Central memory CD4-positive, alpha-beta T cell (primary cell): ENCODE measurements at regions not wholly inside any gene's neighbourhood (a gene's known extent, or its start where the extent isn't known, plus 50 kb on each side); places are given as distances from the start of the nearest gene placed in this dataset.
"Not testable (repeated sequence)": the region's sequence is repeated elsewhere in the genome, so short reads cannot be mapped to it uniquely, and the experiment has no call there.

ENCODE experiments used
- DNase-seq: peaks from one replicate; pipeline ENCODE4 v3.0.0; 2022

DNA sequence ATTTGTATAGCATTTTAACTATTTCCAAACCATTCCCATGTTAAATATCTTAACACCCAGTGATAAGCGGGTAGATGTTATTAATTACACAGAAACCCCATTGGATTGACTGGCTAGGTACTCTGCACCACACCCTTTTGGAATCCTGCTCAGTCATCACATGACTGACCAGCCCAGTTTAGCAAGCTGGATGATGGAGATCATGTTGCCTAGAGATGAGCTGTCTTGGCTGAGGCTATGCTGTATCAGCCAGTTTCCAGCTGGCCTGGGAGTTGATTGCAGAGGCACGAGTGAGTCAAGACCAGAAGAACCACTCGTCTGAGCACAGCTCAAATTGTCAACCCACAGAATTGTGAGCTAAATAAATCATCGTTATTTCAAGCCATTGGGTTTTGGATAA lies 124.6 kb downstream of the ZNF621 start:
- no peak for DNase-seq

DNA sequence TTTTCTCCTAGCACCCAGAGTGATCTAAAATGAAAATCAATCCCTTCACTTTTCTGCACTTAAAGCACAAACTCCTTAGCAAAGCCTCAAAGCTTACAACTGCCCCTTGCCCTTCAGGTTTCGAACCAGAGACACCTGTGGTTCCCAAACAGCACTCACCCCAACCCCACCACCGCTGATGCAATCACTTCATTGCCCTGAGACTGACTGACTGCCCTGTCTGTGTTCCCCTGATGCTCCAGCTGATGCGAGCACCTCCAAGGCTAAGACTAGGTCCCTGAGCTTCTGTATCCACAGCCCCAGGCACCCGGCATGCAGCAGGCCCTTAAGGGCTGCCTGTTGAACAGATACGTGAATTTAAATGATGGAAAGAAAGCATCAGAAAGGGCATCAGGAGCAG lies 127.3 kb downstream of the ZNF621 start:
- DNase-seq = no peak

DNA sequence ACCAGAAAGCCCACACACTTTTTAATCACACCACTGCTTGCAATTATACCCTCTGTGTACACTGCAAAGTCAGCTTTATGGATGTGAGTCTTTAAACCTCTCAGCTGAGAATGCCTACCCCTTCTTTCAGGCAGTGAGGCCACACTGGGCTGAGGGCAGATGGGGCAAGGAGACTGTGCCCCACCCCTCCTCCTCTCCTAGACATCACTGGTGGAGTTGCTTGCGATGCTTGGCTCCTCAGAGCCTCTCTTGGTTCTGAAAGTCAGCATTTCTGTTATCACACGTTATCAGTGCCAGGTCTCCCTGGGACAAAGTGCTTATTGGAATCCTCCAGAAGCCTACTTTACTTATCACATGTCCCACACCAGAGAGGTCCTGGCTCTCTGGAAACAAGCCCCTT lies 128.2 kb downstream of the ZNF621 start:
- no peak for DNase-seq

DNA sequence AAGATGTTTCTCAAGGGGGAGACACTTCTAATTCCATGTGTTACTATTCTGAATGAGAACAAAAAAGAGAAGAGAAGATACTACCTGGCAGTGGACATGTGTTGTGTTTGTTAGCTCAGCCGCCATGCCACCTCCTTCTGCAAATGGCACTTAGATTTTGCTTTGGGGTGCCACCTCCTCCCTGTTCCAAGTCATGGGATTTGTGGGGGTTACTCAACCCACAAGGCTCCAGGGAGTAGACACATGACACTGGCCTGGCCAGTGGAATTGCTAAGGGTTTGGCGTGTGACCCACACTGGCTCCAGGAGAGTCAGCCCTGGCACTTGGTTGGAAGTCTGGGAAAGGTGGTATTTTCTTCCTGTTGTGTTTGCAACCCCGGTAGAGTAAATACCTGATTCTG lies 129.1 kb downstream of the ZNF621 start:
- DNase-seq = no peak

DNA sequence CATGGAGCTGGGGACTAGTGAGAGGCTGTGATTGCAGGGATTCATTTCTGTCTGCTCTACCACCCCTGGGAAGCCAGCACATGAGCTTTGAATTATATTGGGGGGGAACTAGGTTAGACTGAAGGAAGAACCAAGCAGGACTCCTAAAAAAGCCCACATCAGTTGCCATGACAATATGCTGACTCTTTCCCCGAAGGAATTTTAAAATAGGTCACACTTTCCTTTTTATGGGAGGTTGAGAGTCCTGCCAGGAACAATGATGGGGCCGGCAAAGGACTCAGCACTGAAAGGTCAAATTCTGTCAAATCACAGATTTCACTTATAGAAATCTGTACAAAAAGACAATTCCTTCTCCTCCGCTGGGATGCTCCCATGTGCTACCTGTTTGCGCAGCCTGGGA lies 130.8 kb downstream of the ZNF621 start:
- DNase-seq = no peak

DNA sequence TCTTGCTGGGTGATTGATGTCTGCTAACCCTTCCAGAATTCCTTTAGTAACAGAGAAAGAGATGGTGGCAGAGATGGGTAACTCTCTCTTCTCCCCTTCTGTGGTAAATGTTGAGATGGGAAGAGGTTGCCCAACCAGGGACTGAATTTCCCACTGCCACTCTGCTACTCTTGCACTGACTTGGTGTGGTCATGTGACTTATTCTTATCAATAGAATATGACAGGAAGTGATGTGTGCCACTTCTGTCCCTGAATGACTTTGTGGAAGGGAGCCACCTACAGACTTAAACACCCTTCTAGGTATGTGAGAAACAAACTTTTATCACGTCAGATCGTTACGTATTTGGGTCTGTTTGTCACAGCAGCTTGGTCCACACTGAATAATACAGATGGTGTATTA lies 132.9 kb downstream of the ZNF621 start:
- DNase-seq = no peak

DNA sequence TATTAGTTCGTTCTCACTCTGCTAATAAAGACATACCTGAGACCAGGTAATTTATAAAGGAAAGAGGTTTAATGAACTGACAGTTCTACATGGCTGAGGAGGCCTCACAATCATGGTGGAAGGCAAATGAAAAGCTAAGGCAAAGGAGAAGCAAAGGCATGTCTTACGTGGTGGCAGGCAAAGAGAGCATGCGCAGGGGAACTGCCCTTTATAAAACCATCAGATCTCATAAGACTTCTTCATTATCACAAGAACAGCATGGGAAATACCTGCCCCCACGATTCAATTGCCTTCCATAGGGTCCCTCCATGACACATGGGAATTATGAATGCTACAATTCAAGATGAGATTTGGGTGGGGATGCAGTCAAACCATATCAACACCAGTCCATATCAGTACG lies 133.5 kb downstream of the ZNF621 start:
- DNase-seq = no peak

DNA sequence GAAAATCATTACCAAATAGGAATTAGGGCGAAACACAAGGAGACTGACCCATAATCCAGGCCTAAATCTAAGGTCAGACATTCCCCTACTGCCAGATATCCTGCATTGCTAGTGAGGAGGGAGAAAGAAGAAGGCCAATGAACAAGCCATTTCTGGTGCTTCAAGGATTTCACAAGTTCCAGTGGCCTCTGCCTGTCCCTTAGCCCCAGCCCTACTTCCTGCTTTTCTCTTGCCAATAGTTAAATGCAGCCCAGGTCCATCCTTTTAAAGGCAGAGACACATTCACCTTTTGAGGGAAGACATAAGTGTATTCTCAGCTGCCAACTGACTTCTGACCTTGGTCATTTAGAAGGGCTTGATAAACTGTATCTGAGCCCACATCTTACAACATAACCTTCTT lies 135.8 kb downstream of the ZNF621 start:
- DNase-seq = no peak

DNA sequence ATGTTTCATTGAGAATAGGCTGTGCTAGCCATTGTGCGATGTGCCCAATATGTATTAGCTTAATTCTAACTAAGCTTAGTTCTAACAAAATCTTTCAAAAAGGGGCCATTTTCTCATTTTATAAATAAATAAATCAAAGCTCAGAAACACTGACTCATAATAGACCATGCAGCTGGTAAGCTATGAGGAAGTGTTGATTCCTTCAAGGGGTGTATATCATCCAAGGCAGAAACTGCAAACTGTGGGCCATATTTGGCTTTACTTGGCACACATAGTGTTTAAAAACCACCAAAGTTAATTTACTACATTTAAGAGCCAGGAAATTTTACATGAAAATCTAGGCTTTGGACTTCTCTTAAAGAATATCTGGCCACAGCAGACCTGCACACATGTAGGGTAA lies 136.5 kb downstream of the ZNF621 start:
- no peak for DNase-seq

DNA sequence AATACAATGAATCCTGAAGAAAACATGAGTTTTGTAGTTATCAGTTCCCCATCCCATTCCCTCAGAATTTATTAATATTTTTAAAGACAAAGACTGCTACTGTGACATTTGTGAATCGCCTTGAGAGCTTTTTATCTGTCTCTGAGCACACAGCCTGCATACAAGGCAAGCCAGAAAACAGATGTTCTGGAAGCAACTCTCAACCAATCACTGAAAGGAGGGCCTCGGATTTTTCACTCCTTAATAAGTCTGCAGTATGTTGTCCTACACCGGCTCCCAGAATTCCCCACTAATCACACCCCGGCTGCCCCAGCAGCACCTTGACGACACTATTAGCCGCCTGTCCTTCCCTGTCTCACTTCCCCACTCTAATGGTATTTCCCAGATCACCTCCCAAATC lies 138.5 kb downstream of the ZNF621 start:
- DNase-seq = no peak

DNA sequence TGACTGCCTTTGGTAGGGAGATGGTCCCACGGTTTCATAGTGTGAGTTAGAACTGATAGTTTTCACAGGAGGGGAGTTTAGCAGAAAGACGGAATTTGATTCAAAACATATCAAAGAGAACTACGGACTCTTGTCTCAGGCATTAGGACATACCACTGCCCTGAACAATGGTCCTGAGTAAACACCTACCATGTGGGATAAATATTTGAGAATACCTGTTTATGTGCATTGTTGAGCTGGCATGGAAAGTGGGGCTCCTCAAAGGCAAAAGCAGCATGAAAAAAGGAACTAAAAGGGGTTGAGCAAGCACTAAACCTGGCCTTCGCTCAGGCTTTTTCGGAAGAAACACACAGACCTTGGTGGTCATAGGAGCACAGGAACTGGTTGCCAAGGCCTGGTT lies 144.4 kb downstream of the ZNF621 start:
- DNase-seq = no peak

DNA sequence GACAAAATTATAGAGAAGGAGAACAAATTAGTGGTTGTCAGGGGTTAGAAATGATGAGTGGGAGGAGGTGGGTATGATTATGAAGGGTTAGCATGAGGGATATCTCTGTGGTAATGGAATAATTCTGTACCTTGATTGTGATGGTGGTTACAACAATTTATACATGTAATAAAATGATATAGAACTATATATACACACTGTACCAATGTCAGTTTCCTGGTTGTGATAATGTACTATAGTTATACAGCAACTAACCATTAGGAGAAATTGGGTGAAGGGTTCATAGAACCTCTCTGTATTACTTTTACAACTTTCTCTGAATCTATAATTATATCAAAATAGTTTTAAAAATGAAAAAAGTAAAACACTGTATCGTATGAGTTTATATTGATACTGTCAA lies 148.1 kb downstream of the ZNF621 start:
- no peak for DNase-seq

DNA sequence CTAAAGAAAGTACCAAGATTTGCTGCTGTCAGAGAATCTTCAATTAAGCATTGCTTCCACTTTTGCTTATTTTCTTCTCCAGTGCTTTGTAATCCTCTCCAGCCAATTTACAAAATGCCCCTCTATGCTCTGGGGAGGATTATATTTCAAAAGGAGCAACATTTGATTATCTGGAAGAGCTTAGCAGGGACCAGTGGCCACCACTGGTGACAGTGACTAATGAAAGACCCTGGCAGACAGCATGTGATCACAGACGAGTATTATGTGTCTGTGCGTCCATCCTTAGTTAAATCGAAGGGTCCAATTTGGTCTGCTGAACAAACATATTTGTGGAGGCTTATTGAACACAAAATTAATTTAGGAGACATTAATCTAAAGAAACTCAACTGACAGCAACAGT lies 152.6 kb downstream of the ZNF621 start:
- DNase-seq = no peak

DNA sequence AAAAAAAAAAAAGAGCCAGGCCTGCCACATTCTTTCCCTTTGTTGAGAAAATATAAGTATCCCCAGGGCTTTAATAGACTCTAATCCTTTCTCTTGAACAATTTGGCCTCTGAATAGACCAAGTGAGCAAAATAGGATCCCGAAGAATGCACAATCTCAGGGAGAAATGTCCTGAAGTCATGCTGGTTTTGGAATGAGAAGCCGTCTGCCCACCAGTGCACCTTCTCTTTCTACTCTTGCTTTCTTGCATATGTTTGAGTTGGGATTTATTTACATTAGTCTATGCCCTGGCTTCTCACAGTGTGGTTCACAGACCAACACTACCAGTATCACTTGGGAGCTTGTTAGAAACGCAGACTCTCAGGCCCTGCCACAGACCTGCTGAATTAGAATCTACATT lies 153.0 kb downstream of the ZNF621 start:
- no peak for DNase-seq

DNA sequence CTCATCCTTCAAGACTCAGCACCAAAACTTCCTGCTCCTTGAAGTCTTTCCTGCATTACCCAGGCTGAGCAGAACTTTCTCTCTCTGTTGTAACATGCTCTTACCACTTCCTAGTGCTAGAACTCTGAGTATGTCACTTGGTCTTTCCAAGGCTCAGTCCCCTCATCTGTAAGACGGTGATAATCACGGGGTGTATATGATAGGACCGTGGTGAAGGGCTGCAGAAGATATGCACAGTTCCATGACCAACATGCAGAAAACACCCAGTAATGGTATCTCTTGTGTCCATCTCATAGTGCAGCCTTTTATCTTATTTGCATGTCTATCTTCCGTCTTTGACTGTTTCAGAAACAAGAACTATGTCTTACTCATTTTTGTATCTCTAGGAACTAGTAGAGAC lies 154.5 kb downstream of the ZNF621 start:
- DNase-seq = no peak

DNA sequence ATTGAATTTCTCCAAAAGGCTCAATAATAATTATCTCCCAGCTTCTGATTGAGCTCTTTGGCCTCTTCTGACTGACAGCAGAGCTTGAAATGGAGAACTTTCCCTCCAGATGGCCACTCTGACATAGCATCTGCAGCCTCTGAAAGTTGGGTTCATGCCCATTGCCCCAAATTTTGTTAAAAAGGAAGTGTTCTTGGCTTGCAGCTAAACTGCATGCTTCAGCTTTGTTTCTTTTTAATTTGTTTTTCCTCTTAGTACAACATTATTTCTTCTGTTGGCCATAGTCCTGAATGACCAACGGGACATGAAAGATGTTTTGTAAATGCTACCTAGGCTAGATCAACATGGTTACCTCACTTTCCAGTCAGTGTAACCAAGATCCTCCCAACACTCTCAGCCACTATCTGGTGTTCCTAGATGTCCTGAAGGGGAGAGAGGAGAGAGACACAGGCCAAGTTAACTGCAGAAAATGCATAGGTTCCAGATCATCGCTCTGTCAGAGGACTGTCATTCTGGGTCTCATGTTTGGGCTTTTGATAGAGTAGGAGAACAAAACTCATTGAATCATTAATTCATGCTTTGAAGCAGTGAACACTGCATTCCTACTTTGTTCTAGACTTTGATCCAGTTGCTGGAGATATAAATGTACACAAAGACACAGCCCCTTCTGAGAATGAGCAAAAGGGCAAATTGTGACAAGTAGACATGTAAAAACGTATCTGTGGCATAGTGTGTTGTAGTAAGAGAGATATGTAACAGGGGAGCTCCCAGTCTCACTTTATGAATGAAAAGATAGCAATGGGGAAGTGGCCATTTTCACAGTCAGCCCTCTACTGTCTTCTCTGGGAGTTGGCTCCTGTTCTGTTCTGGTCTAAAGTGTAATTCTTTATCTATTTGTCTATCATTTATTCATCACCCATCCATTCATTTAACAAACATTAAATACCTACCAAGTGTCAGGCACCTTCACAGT lies 156.2 kb downstream of the ZNF621 start:
- DNase-seq = no peak

DNA sequence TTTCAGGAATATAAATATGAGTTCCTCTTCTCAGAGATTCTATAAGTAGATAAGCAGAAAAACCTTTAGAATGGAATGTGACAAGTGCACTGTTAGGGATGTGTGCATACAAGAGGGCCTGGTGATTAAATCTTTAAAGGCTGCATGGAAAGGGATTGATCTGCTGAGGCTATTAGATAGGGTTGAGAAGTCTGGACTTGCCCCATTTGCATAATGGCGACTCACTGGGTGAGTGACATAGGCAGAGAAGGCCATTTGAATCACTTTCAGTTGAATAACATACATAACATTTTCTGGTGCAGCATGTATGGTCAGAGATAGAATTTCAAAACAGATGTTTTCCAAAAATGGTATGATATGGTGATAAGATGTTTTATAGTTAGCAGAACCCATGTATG lies 156.9 kb downstream of the ZNF621 start:
- DNase-seq = no peak

DNA sequence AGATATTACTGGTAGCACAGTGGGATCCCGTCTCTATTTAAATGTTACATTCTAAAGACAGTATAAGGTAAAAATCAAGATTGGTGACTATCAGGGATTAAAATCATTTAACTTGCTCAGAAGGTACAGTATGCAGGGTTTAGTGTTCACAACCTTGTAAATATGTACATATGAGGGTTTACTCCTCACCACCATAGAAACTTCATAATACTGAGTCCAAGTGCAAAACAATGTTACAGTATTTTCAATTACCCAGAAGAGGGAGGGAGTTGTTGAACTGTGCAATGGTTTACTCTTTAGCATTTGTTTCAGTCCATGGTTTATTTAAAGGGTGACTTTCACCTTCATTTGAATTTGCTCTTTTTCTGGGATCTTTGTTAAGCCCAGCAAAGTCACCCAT lies 165.1 kb downstream of the ZNF621 start:
- DNase-seq = no peak

DNA sequence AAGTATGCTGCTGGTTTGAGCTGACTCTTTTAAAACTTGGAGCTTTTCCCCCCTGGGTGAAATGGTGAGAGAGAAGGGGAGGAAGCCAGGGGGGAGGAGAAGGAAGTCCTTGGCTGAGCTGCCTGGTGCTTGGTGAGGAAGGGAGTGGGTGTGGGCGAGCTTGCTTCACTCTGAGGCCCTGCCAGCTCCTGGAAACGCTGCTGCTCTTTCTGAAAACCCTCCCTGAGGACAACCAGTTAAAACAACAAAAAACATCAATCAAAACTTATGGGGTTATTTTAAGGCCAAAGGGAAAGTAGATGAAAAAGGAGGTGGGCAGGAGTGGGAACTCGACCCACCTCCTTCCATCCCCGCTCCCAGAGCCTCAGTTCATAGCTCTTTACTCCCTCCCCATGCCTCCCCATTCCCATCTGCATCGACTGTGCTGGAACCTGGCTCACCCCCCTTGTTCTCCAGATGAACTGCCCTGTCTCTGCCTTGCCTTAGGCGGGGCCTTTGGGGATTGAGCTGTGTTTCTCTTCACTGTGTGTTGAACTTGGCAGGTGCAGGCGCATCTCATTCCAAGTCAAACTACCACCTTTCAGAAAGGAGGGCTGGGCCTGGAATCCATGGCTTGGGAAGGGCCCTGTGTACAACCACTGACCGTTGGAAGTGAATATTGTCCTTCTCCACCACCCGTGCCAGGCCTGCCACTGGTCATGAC lies 166.1 kb downstream of the ZNF621 start:
- no peak for DNase-seq

DNA sequence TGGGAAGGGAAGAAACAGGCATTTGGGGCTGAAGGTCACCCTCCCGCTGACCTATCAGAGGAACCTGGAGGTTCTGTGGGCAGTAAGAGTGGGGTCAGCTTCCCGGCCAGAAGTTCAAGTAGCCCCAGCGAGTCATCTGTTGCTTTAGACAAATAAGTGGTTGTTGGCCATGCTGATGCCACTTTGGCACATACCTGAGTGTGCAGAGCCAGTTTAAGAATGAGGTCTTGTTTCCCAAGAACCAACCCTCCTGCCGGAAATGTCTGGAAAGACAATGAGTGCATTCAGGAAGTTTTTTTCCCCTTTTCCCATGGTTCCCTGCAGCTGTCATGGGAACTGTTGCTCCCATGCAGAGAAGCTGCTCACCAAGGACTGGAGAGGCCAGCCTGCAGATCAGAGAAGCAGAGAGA lies 166.7 kb downstream of the ZNF621 start:
- no peak for DNase-seq

DNA sequence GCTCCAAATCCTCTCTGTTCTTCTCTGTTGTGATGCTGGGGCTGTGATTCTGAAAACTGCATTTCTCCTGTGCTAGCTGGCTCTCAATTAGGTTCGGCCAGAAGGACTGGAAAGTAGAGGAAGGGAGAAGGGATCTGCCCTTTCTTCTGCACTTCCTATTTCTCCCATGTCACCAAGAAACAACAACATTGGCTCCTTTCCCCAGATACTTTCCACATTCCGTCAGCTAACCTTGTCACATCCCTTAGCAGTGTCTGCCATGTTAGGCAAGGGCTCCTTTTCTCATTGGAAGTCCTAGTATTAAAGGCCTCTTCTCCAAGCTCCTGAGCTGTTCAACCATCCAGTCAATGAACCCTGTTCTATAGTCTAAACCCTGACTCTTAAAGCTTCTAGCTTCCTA lies 171.1 kb downstream of the ZNF621 start:
- DNase-seq = no peak

DNA sequence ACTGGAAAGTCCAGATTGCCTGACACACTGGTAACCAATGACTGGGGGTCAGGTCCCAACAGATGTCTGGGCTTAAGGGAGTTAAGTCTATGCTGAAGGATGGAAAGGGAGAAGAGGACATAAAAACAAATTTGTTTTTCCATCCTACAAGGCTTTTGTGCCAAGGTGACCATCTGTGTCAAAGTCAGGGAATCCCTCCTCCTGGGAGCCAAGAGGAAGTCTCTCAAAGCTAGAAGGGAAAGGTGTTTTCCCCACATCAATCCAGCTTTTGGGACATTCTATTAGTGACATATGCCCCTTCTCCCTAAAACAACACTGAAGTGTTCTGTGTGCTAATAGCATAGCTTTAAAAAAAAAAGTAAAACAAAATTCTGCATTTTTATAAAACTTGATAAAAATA lies 173.9 kb downstream of the ZNF621 start:
- not testable (repeated sequence) for DNase-seq

DNA sequence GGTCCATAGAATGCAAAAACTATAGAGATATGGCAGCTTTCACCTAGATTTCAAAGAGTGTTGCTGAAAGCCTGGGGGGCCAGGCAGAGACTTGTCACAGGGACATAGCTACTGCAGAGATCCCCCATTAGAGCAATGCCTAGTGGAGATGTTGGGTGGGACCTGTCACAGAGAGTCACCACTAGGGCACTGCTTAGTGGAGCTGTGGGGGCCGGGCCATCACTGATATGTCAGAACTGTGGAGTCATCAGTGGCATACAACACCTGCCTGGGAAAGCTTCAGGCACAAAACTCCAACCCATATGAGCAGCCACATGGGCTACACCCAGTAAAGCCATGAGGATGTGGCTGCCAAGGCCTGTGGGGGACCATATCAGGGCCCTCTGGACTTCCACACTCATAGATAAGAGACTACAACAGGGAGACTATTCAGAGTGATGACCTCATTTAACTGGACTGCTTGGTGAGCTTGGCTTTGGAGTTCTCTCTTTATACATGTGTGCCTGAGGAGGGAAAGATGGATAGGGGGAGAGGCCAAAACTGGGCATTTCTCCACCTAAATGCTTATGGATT lies 176.3 kb downstream of the ZNF621 start:
- no peak for DNase-seq

DNA sequence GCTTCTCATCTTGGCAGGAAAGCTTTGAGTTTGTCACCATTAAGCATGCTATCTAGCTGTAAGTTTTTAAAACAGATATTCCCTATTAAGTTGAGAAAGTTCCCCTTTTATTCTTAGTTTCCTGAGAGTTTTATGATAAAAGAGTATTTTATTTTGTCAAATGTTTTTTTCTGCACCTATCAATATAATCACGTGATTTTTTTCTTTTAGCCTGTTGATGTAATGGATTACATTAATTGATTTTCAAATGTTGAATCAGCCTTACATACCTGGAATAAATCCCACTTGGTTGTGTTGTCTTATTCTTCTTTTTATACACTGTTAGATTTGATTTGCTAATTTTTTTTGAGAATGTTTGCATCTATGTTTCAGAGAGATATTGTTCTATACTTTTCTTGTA lies 179.5 kb downstream of the ZNF621 start:
- no peak for DNase-seq
